ENCODE measurements at regions not wholly inside any gene's neighbourhood (a gene's known extent, or its start where the extent isn't known, plus 50 kb on each side); places are given as distances from the start of the nearest gene placed in this dataset.

DNA sequence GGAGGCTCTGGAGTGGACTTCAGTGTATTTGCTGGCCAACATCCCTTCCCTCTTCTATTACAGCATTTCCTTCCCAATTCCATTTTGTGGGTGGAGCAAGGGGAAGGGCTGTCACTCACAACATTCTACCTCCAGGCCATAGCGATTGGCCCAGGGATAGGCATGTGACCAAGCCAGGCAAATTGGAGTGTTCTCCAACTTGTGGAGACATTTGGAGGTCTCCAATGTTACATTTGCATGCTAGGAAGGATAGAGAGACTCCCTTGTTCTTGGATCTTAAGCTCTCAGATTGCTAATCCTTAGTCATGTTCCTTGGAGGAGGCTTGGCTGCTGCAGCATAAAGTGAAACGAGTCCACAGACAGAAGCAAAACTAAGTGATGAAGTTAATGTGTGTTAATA is 95.6 kb upstream of the KIF5B start:
- ChIA-PET POLR2A (no interaction called here), CTCF (no interaction called here)
- peaks cover 15% of the 10 kb centered on the region for H3K4me1 ChIP-seq (ENCODE audit: control insufficient read depth, insufficient read depth, low read length)
- no peaks in the 10 kb centered on the region for H3K36me3 ChIP-seq (ENCODE audit: control insufficient read depth in 2 of 2, insufficient read depth in 1 of 2, low read length in 2 of 2)
- no peaks in the 10 kb centered on the region for H3K9me3 ChIP-seq (ENCODE audit: control insufficient read depth, insufficient read depth, low read depth, low read length)
- H3K4me3 ChIP-seq (ENCODE audit: low read depth, low read length): no peak overlapping the region
- H3K27ac ChIP-seq (ENCODE audit: extremely low read depth, low read depth, low read length): no peak overlapping the region
- no peak for TF ChIP-seq ZNF121 (tag by site-specific recombination; IDR thresholded peaks at IDR 0.05)
- TF ChIP-seq ZNF138 (tag by site-specific recombination; IDR thresholded peaks at IDR 0.05; ENCODE audit: borderline replicate concordance): no peak
- TF ChIP-seq ZNF266 (tag by site-specific recombination; IDR thresholded peaks at IDR 0.05; ENCODE audit: low read depth): no peak
- no peak for TF ChIP-seq ZNF692 (tag by site-specific recombination; IDR thresholded peaks at IDR 0.05)
- no peak for TF ChIP-seq ZNF704 (tag by site-specific recombination; IDR thresholded peaks at IDR 0.05)
- TF ChIP-seq GFI1B (tag by site-specific recombination; IDR thresholded peaks at IDR 0.05): no peak
- no peak for TF ChIP-seq ZFP69B (tag by site-specific recombination; IDR thresholded peaks at IDR 0.05)
- no peak for TF ChIP-seq ZBTB17 (tag by site-specific recombination; IDR thresholded peaks at IDR 0.05)
- TF ChIP-seq SCRT2 (tag by site-specific recombination; IDR thresholded peaks at IDR 0.05): no peak
- no peak for TF ChIP-seq ZNF146 (tag by site-specific recombination; IDR thresholded peaks at IDR 0.05)
- TF ChIP-seq PRDM4 (tag by site-specific recombination; IDR thresholded peaks at IDR 0.05): no peak
- no peak for TF ChIP-seq GLI2 (tag by site-specific recombination; IDR thresholded peaks at IDR 0.05; ENCODE audit: borderline replicate concordance, low read depth)
- no peak for TF ChIP-seq ZNF658 (tag by site-specific recombination; IDR thresholded peaks at IDR 0.05)
- no peak for TF ChIP-seq TCF7L2 (IDR thresholded peaks at IDR 0.05; ENCODE audit: borderline replicate concordance, low read depth, low read length)
- no peak for TF ChIP-seq ZNF433 (tag by site-specific recombination; IDR thresholded peaks at IDR 0.05; ENCODE audit: low read depth)
- no peak for TF ChIP-seq ZBTB21 (tag by site-specific recombination; IDR thresholded peaks at IDR 0.05)
- no peak for TF ChIP-seq ZNF473 (tag by site-specific recombination; IDR thresholded peaks at IDR 0.05)
- TF ChIP-seq ZNF354C (tag by site-specific recombination; IDR thresholded peaks at IDR 0.05; ENCODE audit: borderline replicate concordance, low read depth): no peak
- no peak for TF ChIP-seq ZNF518A (tag by site-specific recombination; conservative IDR thresholded peaks at IDR 0.05; ENCODE audit: low read depth)
